H7 (cell line): ENCODE measurements at regions not wholly inside any gene's neighbourhood (a gene's known extent, or its start where the extent isn't known, plus 50 kb on each side); places are given as distances from the start of the nearest gene placed in this dataset.

Experiments
- DNase-seq: peaks from one replicate; pipeline ENCODE4 v3.0.0; 2012
- H3K27me3 ChIP-seq: 2 replicates; pipeline ENCODE4 v1.6.0; 2011; ENCODE audit warnings: mild to moderate bottlenecking, low read length; ENCODE audit not compliant: control insufficient read depth, insufficient read depth
- H3K36me3 ChIP-seq: replicated peaks from 2 replicates; pipeline ENCODE4 v1.5.1; 2011; ENCODE audit warnings: low read length; ENCODE audit not compliant: control insufficient read depth, insufficient read depth
- H3K4me3 ChIP-seq: 2 replicates; pipeline ENCODE4 v1.5.1; 2011; ENCODE audit warnings: low read depth, mild to moderate bottlenecking, control low read depth, low read length, moderate library complexity; ENCODE audit not compliant: insufficient read depth

DNA sequence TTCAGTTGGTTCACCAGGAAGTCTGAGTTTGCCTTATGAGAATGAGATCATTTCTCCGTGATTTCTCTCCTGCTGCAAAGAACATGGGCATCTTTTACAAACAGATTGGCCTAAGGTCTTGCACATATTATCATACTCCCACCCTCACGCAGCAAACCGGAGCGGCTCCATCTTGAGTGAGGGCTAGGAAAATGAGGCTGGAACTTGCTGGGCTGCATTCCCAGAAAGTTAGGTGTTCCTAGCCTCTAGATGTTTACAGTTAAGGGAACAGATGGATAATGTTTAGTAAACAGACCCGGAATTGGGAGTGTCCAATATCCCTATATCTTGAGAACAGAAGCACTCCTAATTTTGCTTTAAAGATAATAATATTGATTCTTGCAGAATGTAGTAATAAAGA, 247.9 kb upstream of the VCX3A start:
- Histone ChIP-seq H3K36me3 (no peaks in the 10 kb centered on the region), H3K27me3 (no peaks in the 10 kb centered on the region), H3K4me3 (no peak overlapping the region)
- DNase-seq: no peak

- DNase-seq: peak; percentile 24
- no peaks in the 10 kb centered on the region for H3K27me3 ChIP-seq
- no peak overlapping the region for H3K4me3 ChIP-seq
- H3K36me3 ChIP-seq: no peaks in the 10 kb centered on the region
These were observed 243.9 kb upstream of the VCX3A start for GRCh38 chrX:6778544-6779503.

DNA sequence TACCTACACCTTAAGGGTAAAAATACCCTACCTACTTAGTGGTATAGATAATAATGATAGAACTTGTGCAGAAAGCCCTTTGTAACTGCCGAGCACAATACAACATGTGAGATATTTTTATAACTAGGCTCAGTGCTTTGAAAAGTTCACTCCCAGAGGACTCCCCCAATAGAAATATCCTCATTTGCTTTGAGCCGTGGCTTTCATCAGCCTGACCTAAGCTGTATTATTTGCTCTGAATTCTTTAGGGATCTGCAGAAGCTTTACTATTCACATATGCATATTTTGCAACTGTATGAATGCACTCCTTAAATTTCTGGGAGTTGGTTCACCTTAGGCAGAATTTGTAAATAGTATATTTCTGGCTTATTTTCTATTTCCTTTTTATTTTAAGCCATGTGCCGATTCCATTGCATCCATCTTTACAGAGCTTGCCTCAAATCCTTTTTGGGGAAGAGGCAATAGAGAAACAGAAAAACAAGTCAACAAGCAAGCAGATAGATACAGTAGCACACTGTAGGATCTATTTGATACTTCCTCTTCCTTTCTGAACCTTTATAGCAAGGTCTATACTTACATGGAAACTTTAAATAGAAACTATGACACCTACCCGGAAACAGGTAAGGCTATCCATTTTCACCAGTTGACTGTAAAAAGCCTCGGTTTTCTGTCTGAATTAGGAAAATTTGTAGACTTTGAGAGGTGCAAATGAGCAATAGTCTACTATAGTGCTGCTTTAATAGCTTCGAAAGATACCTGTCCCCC, 242.5 kb upstream of the VCX3A start:
- Histone ChIP-seq H3K36me3 (no peaks in the 10 kb centered on the region), H3K4me3 (no peak overlapping the region), H3K27me3 (no peaks in the 10 kb centered on the region)
- DNase-seq: no peak

DNA sequence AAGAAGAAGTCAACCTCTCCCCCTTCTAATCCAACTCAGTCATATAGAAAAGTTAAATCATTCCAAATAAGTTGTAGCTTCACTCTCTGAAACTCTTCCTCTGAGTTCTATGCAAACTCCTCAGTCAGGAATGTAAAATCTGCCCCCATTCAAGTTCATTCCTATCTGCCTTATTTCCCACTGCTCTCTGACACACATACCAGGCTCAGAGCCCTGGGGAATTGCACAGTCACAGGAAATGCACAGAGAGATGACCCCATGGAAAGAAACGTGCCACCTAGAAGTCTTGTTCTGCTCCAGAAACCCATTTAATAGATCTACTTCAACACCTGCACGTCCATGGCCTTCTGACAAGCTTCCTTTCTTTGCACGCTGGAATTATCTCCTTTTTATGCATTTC, 236.0 kb upstream of the VCX3A start:
- Histone ChIP-seq H3K36me3 (no peaks in the 10 kb centered on the region), H3K4me3 (no peak overlapping the region), H3K27me3 (no peaks in the 10 kb centered on the region)
- DNase-seq: no peak

GRCh38 chrX:6768881-6769280, 234.0 kb upstream of the VCX3A start:
- Histone ChIP-seq H3K36me3 (no peaks in the 10 kb centered on the region), H3K27me3 (no peaks in the 10 kb centered on the region), H3K4me3 (no peak overlapping the region)
- DNase-seq: no peak

DNA sequence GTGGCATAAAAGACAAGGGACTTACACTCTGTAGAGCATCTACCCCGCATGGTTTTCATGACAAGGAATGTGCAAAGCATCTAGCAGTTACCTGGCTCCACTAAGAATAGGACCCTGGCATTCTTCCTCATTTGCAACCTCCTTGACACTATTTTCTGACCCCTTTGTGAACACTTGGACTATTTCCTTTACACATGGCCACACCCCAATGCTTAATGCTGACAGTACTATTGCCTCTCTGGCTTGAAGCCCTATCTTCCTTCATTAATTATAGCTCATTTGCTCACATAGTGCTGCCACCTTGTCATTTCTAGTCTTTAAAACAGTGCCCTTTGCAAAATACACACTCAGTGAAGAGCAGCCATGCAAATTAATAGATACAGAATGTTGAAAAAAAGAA, 226.3 kb upstream of the VCX3A start:
- DNase-seq: no peak
- Histone ChIP-seq H3K27me3 (no peaks in the 10 kb centered on the region), H3K36me3 (no peaks in the 10 kb centered on the region), H3K4me3 (no peak overlapping the region)

DNA sequence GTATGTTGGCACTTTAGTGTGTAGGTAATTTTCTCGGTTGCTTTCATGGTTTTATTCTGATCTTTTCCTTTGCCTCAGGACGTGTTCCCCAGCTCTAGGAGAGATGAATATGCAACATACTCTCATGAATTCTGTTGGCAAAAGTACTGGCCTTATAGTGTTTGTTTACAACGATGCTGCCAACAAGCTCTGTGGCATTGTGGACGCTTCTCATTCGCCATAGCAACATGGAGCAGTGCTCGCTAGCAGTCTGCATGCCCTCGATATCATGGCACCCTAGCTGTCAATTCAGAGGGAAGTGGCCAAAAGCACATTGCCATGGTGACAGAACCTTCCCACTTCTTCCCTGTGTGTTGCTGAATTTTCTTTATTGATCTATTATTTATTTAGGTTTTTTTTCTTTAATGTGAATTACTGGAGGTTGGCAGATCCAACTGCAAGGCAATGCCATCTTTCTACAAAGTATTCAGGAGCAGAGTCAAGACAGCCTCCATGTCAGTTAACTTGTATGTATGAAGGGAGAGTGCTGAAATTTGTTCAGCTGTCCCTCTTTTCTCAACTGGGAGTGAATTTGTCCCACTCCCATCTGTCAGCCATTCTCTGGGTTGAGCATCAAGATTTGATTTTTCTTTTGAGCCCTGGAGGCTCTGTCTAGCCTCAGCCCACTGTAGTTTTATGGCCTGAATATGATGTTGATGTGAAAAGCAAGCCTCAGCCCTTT, 224.9 kb upstream of the VCX3A start:
- no peak for DNase-seq
- H3K4me3 ChIP-seq: no peak overlapping the region
- no peaks in the 10 kb centered on the region for H3K36me3 ChIP-seq
- H3K27me3 ChIP-seq: no peaks in the 10 kb centered on the region

GRCh38 chrX:6758234-6758633, 223.3 kb upstream of the VCX3A start:
- no peak for DNase-seq
- no peaks in the 10 kb centered on the region for H3K36me3 ChIP-seq
- no peaks in the 10 kb centered on the region for H3K27me3 ChIP-seq

DNA sequence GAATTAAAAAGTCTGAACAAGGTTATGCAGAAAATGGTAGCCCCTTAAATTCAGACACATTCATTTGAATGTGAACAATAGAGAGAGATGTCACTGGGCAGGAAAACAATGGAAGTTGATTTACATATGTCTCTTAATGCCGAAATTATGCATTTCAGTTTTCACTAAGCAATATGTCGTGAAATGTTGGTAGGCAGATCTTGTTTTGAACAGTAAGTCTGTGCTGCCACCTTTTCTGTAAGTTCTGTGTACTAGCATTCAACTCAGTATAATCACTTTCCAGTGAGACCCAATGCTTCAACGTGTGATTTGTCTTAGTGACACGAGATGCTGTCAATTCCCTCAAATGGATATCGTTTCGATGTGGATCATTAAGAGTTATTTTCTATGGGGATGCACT, 222.7 kb upstream of the VCX3A start:
- Histone ChIP-seq H3K4me3 (no peak overlapping the region), H3K36me3 (no peaks in the 10 kb centered on the region), H3K27me3 (no peaks in the 10 kb centered on the region)
- no peak for DNase-seq

More at GRCh38 chrX:6758234-6758633, 223.3 kb upstream of the VCX3A start:
- H3K4me3 ChIP-seq: no peak overlapping the region

DNA sequence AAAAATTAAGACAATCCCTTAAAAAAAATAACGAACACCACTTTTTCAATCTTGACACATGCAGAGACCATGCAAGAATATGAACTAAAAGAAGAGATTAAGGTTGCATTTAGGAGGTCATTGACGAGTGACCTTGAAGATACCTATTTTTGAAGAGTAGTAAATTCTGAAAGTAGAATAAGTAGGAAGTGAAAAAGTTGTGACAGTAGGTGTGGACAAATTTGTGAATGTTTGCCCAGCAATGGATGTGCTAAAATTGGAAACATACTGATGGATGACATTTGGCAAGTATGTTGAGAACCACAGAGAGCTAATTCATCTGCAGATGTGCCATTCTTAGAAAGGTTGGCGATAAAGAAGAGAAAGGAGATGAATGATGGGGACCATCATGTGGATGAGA, 213.7 kb upstream of the VCX3A start:
- Histone ChIP-seq H3K36me3 (no peaks in the 10 kb centered on the region), H3K4me3 (no peak overlapping the region), H3K27me3 (no peaks in the 10 kb centered on the region)
- DNase-seq: no peak

DNA sequence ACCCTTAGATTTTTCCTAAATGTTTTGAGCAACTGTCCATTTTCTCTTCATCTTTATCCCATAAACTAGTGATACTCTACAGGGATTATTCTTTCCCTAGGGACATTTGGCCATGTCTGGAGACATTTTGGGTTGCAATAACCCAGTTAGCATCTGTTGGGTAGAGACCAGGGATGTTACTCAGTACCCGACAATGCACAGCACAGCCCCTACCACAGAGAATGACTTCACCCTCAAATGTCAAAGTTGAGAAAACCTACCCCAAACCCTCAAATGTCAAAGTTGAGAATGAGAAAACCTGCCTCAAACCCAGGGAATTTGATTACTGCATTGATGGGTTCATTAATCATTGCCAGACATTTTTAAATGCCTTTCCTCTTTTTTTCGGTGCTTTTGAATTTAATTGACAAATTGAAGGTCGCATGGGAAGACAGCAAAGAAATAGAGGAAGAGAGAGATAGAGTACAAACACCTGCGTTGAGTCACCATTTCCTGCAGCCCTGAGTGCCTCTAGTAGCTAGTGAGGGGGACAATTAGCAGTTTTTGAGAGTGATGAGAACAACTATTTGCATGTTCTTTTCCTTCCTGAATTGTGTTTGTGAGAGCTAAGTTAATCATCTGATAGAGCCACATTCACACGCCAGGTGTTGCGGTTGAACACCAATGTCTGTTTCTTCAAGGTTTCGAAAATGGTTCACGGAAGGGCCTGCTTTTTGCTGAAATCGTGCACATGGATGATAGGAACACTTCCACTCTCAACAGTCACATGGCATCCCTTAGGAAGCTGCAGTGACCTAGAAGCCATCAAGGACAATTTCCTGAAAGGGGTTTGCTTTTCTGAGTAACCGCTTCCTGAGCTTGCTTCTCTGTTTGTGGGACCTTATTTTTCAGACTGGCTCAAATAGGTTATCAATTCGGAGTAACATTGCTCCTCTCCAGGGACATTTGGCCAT, 203.9 kb upstream of the VCX3A start:
- no peak for DNase-seq
- Histone ChIP-seq H3K27me3 (no peaks in the 10 kb centered on the region; the same call in 1 of the 2 replicates), H3K4me3 (no peak overlapping the region), H3K36me3 (no peaks in the 10 kb centered on the region)

DNA sequence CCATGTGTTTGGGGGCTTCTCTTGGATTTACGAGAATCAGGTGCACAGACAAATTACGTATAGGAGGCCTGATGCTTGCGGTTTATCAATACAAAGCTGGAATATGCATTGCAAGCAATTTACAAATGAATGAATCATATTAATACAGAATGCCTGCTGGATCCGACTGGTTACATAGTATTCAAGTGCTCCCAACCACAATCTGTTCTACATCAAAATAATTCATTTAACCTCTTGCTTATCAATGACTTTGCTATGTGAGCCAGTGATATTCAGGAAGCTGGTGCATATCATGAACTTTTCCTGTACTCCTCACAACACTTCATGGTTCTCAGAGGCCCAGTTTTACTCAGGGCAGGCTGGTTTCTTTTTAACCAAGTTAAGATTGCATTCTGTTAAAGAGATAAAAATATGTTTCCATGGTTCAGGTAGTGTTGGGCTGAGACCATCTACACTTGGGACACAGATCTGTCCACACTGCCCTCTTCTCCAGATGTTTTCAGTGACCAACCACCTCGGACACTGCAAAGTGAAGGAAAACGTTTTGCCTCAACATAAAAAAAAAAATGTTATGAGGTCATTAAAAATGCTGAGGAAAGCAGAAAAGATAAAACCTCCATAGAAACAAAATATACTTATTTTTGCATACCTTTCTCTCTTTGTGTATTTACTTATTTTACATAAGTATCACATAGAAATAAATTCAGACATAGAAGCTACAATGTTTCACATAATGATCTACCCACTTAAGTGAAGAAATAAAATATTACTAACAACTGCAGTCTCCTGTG, 200.1 kb upstream of the VCX3A start:
- no peaks in the 10 kb centered on the region for H3K36me3 ChIP-seq
- no peak for DNase-seq

DNA sequence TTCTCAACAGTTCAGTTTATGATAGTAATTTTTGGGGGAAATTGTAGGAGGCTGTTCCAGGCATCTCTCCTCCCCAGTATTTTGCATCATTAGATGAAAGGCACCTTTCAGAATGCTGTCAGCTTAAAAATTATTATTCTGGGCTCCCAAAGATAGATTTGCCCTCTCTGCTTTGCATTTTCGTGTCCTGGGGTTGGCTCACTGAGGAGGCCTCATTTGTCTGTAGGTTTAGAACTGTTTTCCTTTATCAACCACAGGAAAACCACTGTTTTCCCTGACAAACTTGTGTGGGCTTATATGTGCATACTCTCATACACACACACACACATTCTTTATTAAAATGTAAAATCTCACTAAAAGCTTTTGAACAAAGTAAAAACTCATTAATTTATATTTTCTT, 197.2 kb upstream of the VCX3A start:
- Histone ChIP-seq H3K36me3 (no peaks in the 10 kb centered on the region), H3K27me3 (no peaks in the 10 kb centered on the region), H3K4me3 (no peak overlapping the region)
- no peak for DNase-seq

More for the DNA sequence above, 200.1 kb upstream of the VCX3A start:
- no peak overlapping the region for H3K4me3 ChIP-seq
- H3K27me3 ChIP-seq: no peaks in the 10 kb centered on the region; the same call in 1 of the 2 replicates
